ENCODE measurements at regions not wholly inside any gene's neighbourhood (a gene's known extent, or its start where the extent isn't known, plus 50 kb on each side); places are given as distances from the start of the nearest gene placed in this dataset.

- Histone ChIP-seq H3K4me1 (ENCODE audit: control insufficient read depth, insufficient read depth, low read length) (peaks cover 5% of the 10 kb centered on the region; the same call in 1 of the 2 replicates), H4K20me1 (ENCODE audit: insufficient read depth, low read length) (no peaks in the 10 kb centered on the region), H3K79me1 (ENCODE audit: low read depth in 1 of 2, low read length in 2 of 2) (no peaks in the 10 kb centered on the region), H2AFZ (replicated peaks; ENCODE audit: low read length, poor library complexity) (peak overlapping the region; percentile 64), H3K14ac (replicated peaks; ENCODE audit: low read depth, low read length) (no peak overlapping the region), H3K23ac (ENCODE audit: low read depth, low read length) (no peak overlapping the region), H3K4me2 (ENCODE audit: low read depth, low read length) (no peak overlapping the region), H2BK120ac (ENCODE audit: low read depth, low read length) (no peak overlapping the region), H2AK9ac (replicated peaks; ENCODE audit: low read depth, low read length, poor library complexity) (no peak overlapping the region), H3K36me3 (ENCODE audit: control insufficient read depth, insufficient read depth, low read length) (no peaks in the 10 kb centered on the region), H4K5ac (ENCODE audit: low read depth, low read length) (no peak overlapping the region), H2BK20ac (ENCODE audit: low read depth, low read length) (no peak overlapping the region), H2AK5ac (ENCODE audit: low read depth, low read length) (no peak overlapping the region), H3K18ac (ENCODE audit: low read depth, low read length) (no peak overlapping the region), H3K27ac (ENCODE audit: insufficient read depth, low read length) (no peak overlapping the region), H3K4ac (ENCODE audit: low read depth, low read length) (no peak overlapping the region), H3K9me3 (ENCODE audit: control insufficient read depth, insufficient read depth, low read length) (no peaks in the 10 kb centered on the region), H3K9ac (ENCODE audit: low read depth, low read length) (no peak overlapping the region), H4K8ac (ENCODE audit: low read depth in 2 of 2, low read length in 2 of 2) (no peak overlapping the region), H2BK15ac (ENCODE audit: low read depth, low read length) (no peak overlapping the region), H3K27me3 (ENCODE audit: control insufficient read depth, insufficient read depth, low read length) (no peaks in the 10 kb centered on the region), H4K91ac (ENCODE audit: insufficient read depth, low read depth, low read length) (no peak overlapping the region), H3K9me1 (ENCODE audit: insufficient read depth, low read length) (peaks cover 4% of the 10 kb centered on the region; the same call in 1 of the 2 replicates), H2BK5ac (ENCODE audit: low read depth, low read length, poor library complexity, severe bottlenecking) (no peak overlapping the region), H3K56ac (ENCODE audit: extremely low read depth, insufficient read depth, low read length) (no peak overlapping the region), H3K4me3 (ENCODE audit: insufficient read depth, low read depth, low read length) (no peak overlapping the region)
- intact Hi-C loops (cut with micrococcal nuclease) = no loop called here
- WGBS, 2 experiments (ENCODE audit: extremely low coverage in 2 of 2, insufficient read length in 1 of 2) = no CpG with 5 or more reads among the region's 4 CpGs
- BruUV-seq (replicated peaks) = no TSS peak
- TF ChIP-seq USF2 (IDR thresholded peaks at IDR 0.05; ENCODE audit: low read depth, low read length) = no peak
- no peak for TF ChIP-seq RFX5 (IDR thresholded peaks at IDR 0.05; ENCODE audit: low read depth, low read length)
- no peak for TF ChIP-seq MAZ (IDR thresholded peaks at IDR 0.05; ENCODE audit: borderline replicate concordance, low read depth, low read length)
- TF ChIP-seq FOS (IDR thresholded peaks at IDR 0.05; ENCODE audit: low read depth, low read length) = no peak
- TF ChIP-seq BHLHE40 (IDR thresholded peaks at IDR 0.05; ENCODE audit: low read depth, low read length) = no peak
- no peak for TF ChIP-seq NFE2L2 (IDR thresholded peaks at IDR 0.05; ENCODE audit: low read depth, low read length)
- no peak for TF ChIP-seq CEBPB (IDR thresholded peaks at IDR 0.05; ENCODE audit: low read depth, low read length)
- no peak for TF ChIP-seq CTCF (conservative IDR thresholded peaks at IDR 0.05; ENCODE audit: low read depth, low read length)
- TF ChIP-seq CHD1 (IDR thresholded peaks at IDR 0.05; ENCODE audit: low read depth, low read length) = no peak
- TF ChIP-seq POLR2A (IDR thresholded peaks at IDR 0.05; ENCODE audit: low read depth, low read length) = no peak
- in situ Hi-C loops (cut with MboI; ENCODE audit: low sequenced_read_pairs) = no loop called here
- ChIA-PET POLR2A (ENCODE audit: unreplicated experiment) (no interaction called here), CTCF (interaction anchor here (0.6 kb wide), 1 partner anchor 16 kb away, joined by 3 read pairs; no protein-coding TSS in a partner anchor)
- DNase-seq (peak; percentile 69), ATAC-seq (ENCODE audit: low read depth) (peak; percentile 42)
- dilution Hi-C loops (cut with HindIII; ENCODE audit: low sequenced_read_pairs, unreplicated experiment) = no loop called here
Observed at GRCh38 chr5:106094204-106094607, 1576.5 kb downstream of the EFNA5 start.

Measured in IMR-90 (cell line).